Smooth muscle cell (in vitro differentiated cells): ENCODE measurements at regions not wholly inside any gene's neighbourhood (a gene's known extent, or its start where the extent isn't known, plus 50 kb on each side); places are given as distances from the start of the nearest gene placed in this dataset.
"Not testable (repeated sequence)": the region's sequence is repeated elsewhere in the genome, so short reads cannot be mapped to it uniquely, and the experiment has no call there.

Source experiments
- DNase-seq: peaks from one replicate; lab custom pipeline; 2025; ENCODE audit not compliant: unreplicated experiment; lab: John Stamatoyannopoulos, UW
- H2AFZ ChIP-seq: fragments of 200-600 bp; sonication (generic); 2 replicates; pipeline ENCODE4 v1.6.0; 2016; ENCODE audit warnings: antibody characterized with exemption, low read depth, mild to moderate bottlenecking
- H3F3A ChIP-seq: fragments of 200-600 bp; sonication (generic); 2 replicates; pipeline ENCODE4 v1.6.0; 2017; ENCODE audit warnings: antibody characterized with exemption, low read depth
- H3K27ac ChIP-seq: fragments of 200-600 bp; sonication (generic); 2 replicates; pipeline ENCODE4 v1.5.1; 2016; ENCODE audit warnings: low read depth, mild to moderate bottlenecking
- H3K27me3 ChIP-seq: fragments of 200-600 bp; sonication (generic); 2 replicates; pipeline ENCODE4 v1.6.1; 2016; ENCODE audit warnings: low read depth, mild to moderate bottlenecking
- H3K36me3 ChIP-seq: fragments of 200-600 bp; sonication (generic); 2 replicates; pipeline ENCODE4 v1.5.1; 2016; ENCODE audit warnings: low read depth
- H3K4me1 ChIP-seq: fragments of 200-600 bp; sonication (generic); 2 replicates; pipeline ENCODE4 v1.5.1; 2016; ENCODE audit warnings: low read depth
- H3K4me2 ChIP-seq: fragments of 200-600 bp; sonication (generic); 2 replicates; pipeline ENCODE4 v1.6.0; 2016; ENCODE audit warnings: mild to moderate bottlenecking
- H3K4me3 ChIP-seq: fragments of 200-600 bp; sonication (generic); 2 replicates; pipeline ENCODE4 v1.5.1; 2016; ENCODE audit warnings: mild to moderate bottlenecking
- H3K79me2 ChIP-seq: fragments of 200-600 bp; sonication (generic); 2 replicates; pipeline ENCODE4 v1.6.0; 2016; ENCODE audit warnings: low read depth, mild to moderate bottlenecking
- H3K9ac ChIP-seq: fragments of 200-600 bp; sonication (generic); 2 replicates; pipeline ENCODE4 v1.6.0; 2016; ENCODE audit warnings: low read depth
- H3K9me3 ChIP-seq: fragments of 200-600 bp; sonication (generic); replicated peaks from 2 replicates; pipeline ENCODE4 v1.5.1; 2016; ENCODE audit warnings: low read depth
- H4K20me1 ChIP-seq: fragments of 200-600 bp; sonication (generic); 2 replicates; pipeline ENCODE4 v1.6.0; 2016; ENCODE audit warnings: low read depth
- CTCF ChIP-seq: fragments of 200-600 bp; sonication (generic); IDR thresholded peaks from 2 replicates; pipeline ENCODE4 v1.5.1; 2017; ENCODE audit warnings: borderline replicate concordance, mild to moderate bottlenecking, antibody characterized with exemption; ENCODE audit not compliant: insufficient read depth, poor library complexity, severe bottlenecking
- WGBS: methylation state at CpG from one replicate; pipeline ENCODE4 v1.1.7; 2016; ENCODE audit warnings: low lambda C conversion rate; 5-methylcytosine and 5-hydroxymethylcytosine counted together

- Histone ChIP-seq H3K9ac (no peak overlapping the region), H3K27me3 (no peaks in the 10 kb centered on the region), H3K27ac (no peak overlapping the region), H3F3A (no peaks in the 10 kb centered on the region), H3K4me2 (no peak overlapping the region), H3K4me1 (no peaks in the 10 kb centered on the region), H2AFZ (no peak overlapping the region), H3K9me3 (no peaks in the 10 kb centered on the region), H3K36me3 (no peaks in the 10 kb centered on the region), H3K79me2 (no peaks in the 10 kb centered on the region), H3K4me3 (no peak overlapping the region), H4K20me1 (no peaks in the 10 kb centered on the region)
- 67% methylated on average over 1 of the region's 1 CpG for WGBS
- TF ChIP-seq CTCF, result no peak
- DNase-seq, result no peak
Observed at GRCh38 chr3:145294572-145294971, 866.4 kb downstream of the PLOD2 start.

GRCh38 chr3:145307272-145307671, 853.7 kb downstream of the PLOD2 start:
- no peaks in the 10 kb centered on the region for H3K79me2 ChIP-seq
- no peak for TF ChIP-seq CTCF
- no peak overlapping the region for H2AFZ ChIP-seq
- no peaks in the 10 kb centered on the region for H4K20me1 ChIP-seq
- H3K4me1 ChIP-seq, result no peaks in the 10 kb centered on the region
- no peaks in the 10 kb centered on the region for H3K27me3 ChIP-seq
- no peak overlapping the region for H3K4me2 ChIP-seq
- H3K36me3 ChIP-seq, result no peaks in the 10 kb centered on the region
- no peak overlapping the region for H3K9ac ChIP-seq
- DNase-seq, result no peak
- H3K9me3 ChIP-seq, result no peaks in the 10 kb centered on the region
- no peak overlapping the region for H3K4me3 ChIP-seq
- H3K27ac ChIP-seq, result no peak overlapping the region
- no peaks in the 10 kb centered on the region for H3F3A ChIP-seq

- Histone ChIP-seq H3K27ac (no peak overlapping the region), H4K20me1 (no peaks in the 10 kb centered on the region), H3K36me3 (no peaks in the 10 kb centered on the region), H3K27me3 (no peaks in the 10 kb centered on the region), H3K79me2 (no peaks in the 10 kb centered on the region), H3K9ac (no peak overlapping the region), H2AFZ (peak overlapping the region; percentile 52), H3K9me3 (peaks cover 4% of the 10 kb centered on the region), H3F3A (no peaks in the 10 kb centered on the region), H3K4me3 (no peak overlapping the region), H3K4me1 (no peaks in the 10 kb centered on the region), H3K4me2 (no peak overlapping the region)
- DNase-seq, result no peak
- WGBS, result 49% methylated on average over 2 of the region's 2 CpGs
- no peak for TF ChIP-seq CTCF
Observed at GRCh38 chr3:145313751-145314150, 847.2 kb downstream of the PLOD2 start.

DNA sequence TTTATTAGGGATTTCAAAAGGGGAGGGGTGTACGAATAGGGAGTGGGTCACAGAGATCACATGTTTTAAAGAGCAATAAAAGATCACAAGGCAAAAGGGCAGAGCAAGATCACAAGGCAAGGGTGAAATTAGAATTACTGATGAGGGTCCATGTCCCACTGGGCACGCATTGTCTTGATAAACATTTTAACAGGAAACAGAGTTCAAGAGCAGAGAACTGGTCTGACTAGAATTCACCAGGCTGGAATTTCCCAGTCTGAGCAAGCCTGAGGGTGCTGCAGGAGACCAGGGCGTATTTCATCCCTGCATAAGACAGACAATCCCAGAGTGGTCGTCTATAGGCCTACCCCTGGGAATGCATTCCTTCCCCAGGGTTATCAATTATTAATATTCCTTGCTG, 844.7 kb downstream of the PLOD2 start:
- not testable (repeated sequence) for H3K9me3 ChIP-seq, H3K9ac ChIP-seq, H2AFZ ChIP-seq, H3F3A ChIP-seq, H4K20me1 ChIP-seq, DNase-seq, H3K27me3 ChIP-seq, H3K4me2 ChIP-seq, H3K27ac ChIP-seq, H3K4me1 ChIP-seq, H3K36me3 ChIP-seq, H3K79me2 ChIP-seq, H3K4me3 ChIP-seq
- 55% methylated on average over 4 of the region's 4 CpGs for WGBS
